Gastroesophageal sphincter (tissue), 3 donors: ENCODE measurements at regions not wholly inside any gene's neighbourhood (a gene's known extent, or its start where the extent isn't known, plus 50 kb on each side); places are given as distances from the start of the nearest gene placed in this dataset.

Experiments
- CTCF ChIP-seq, 4 experiments: fragments of 200-600 bp in 2 of 4; fragments of 450-650 bp in 2 of 4; sonication (generic) in 1 of 4; IDR thresholded peaks; one replicate each; pipeline ENCODE4 v1.5.1; 2017 to 2019; ENCODE audit warnings: antibody characterized with exemption in 4 of 4, mild to moderate bottlenecking in 2 of 4, moderate library complexity in 2 of 4
- POLR2A ChIP-seq, 2 donors: fragments of 450-650 bp; IDR thresholded peaks; one replicate each; pipeline ENCODE4 v1.6.1; 2017; ENCODE audit warnings: antibody characterized with exemption in 2 of 2, mild to moderate bottlenecking in 2 of 2, moderate library complexity in 1 of 2
- POLR2AphosphoS5 ChIP-seq: sonication (generic); formaldehyde crosslinking; IDR thresholded peaks from one replicate; pipeline ENCODE4 v1.6.1; 2017; ENCODE audit warnings: antibody characterized with exemption

- no peak for TF ChIP-seq POLR2AphosphoS5
- TF ChIP-seq CTCF (IDR thresholded peaks at IDR 0.05), result no peak
- TF ChIP-seq POLR2A (IDR thresholded peaks at IDR 0.05), result no peak
These were observed 82.3 kb upstream of the S1PR1 start for GRCh38 chr1:101154547-101154946.
